GM18868 (cell line): ENCODE measurements at regions not wholly inside any gene's neighbourhood (a gene's known extent, or its start where the extent isn't known, plus 50 kb on each side); places are given as distances from the start of the nearest gene placed in this dataset.

ENCODE experiments used
- ATAC-seq: cut with Tn5 transposase; IDR thresholded peaks from one replicate; pipeline ENCODE4 v1.9.1; 2021; ENCODE audit warnings: mild to moderate bottlenecking, moderate library complexity; ENCODE audit not compliant: unreplicated experiment

- no peak for ATAC-seq
These were observed 643.8 kb downstream of the SORCS1 start for GRCh38 chr10:106520698-106521097.

- no peak for ATAC-seq
These were observed 645.0 kb downstream of the SORCS1 start for GRCh38 chr10:106519376-106520030.

GRCh38 chr10:106515206-106515790 is 649.2 kb downstream of the SORCS1 start:
- no peak for ATAC-seq

- no peak for ATAC-seq
These were observed 651.1 kb downstream of the SORCS1 start for GRCh38 chr10:106513352-106513771.

- no peak for ATAC-seq
These were observed 652.6 kb downstream of the SORCS1 start for GRCh38 chr10:106511917-106512316.

GRCh38 chr10:106508950-106509349 is 655.6 kb downstream of the SORCS1 start:
- ATAC-seq, result no peak

- no peak for ATAC-seq
These were observed 657.8 kb downstream of the SORCS1 start for GRCh38 chr10:106506526-106507283.

- ATAC-seq, result no peak
These were observed 660.0 kb downstream of the SORCS1 start for GRCh38 chr10:106504536-106504935.

- ATAC-seq, result no peak
These were observed 661.9 kb downstream of the SORCS1 start for GRCh38 chr10:106502641-106503040.

- ATAC-seq, result no peak
These were observed 663.5 kb downstream of the SORCS1 start for GRCh38 chr10:106500925-106501525.

- ATAC-seq, result no peak
These were observed 664.2 kb downstream of the SORCS1 start for GRCh38 chr10:106500041-106500924.

- ATAC-seq, result no peak
These were observed 665.1 kb downstream of the SORCS1 start for GRCh38 chr10:106499448-106499847.

- ATAC-seq, result no peak
These were observed 665.8 kb downstream of the SORCS1 start for GRCh38 chr10:106498675-106499074.

- no peak for ATAC-seq
These were observed 668.6 kb downstream of the SORCS1 start for GRCh38 chr10:106495931-106496330.

- no peak for ATAC-seq
These were observed 670.8 kb downstream of the SORCS1 start for GRCh38 chr10:106493751-106494150.

- no peak for ATAC-seq
These were observed 671.3 kb downstream of the SORCS1 start for GRCh38 chr10:106493226-106493625.

- ATAC-seq, result no peak
These were observed 676.8 kb downstream of the SORCS1 start for GRCh38 chr10:106487726-106488125.

GRCh38 chr10:106481598-106482275 is 682.8 kb downstream of the SORCS1 start:
- no peak for ATAC-seq

- ATAC-seq, result no peak
These were observed 684.9 kb downstream of the SORCS1 start for GRCh38 chr10:106479636-106480035.

- no peak for ATAC-seq
These were observed 689.6 kb downstream of the SORCS1 start for GRCh38 chr10:106474876-106475275.
